ENCODE measurements at regions not wholly inside any gene's neighbourhood (a gene's known extent, or its start where the extent isn't known, plus 50 kb on each side); places are given as distances from the start of the nearest gene placed in this dataset.
"Not testable (repeated sequence)": the region's sequence is repeated elsewhere in the genome, so short reads cannot be mapped to it uniquely, and the experiment has no call there.

DNA sequence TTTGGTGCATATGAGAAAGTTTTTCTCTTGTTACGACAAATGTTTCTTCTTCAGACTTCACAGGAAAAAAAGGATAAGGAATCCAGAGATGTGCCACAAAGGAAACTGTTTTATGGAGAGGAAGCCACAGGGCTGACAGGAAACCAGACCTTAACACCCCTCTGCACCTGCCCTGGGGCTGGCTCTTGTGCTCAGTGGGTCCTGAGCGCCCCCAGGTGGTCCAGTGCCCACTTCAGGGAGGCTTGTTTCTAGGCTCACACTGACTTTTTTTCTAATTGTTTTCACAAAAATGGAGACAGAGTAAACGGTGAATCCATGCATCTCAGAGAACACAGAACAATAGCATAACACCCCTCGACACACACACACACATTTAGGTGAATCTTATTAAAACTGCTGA, 951.2 kb downstream of the TMEM121 start:
- DNase-seq, result not testable (repeated sequence)

DNA sequence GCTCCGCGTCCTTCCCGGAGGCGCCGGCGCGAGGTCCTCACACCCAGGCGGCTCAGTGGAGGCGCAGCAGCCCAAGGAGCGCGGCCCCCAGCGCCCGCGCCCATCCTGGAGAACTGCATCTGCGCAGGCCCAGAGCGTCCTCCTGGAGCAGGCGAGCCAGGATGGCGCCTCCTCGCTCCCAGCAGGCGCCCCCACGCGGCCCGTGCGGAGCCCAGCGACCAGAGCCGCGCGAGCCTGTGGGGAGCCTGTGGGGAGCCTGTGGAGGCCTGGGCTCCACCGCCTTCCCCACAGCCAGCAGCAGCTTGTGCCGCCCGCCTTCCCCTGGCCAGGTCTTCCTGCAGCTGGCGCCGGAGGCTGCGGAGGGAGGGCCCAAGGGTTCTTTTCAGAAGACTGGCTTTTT, 953.9 kb downstream of the TMEM121 start:
- DNase-seq, result not testable (repeated sequence)

DNA sequence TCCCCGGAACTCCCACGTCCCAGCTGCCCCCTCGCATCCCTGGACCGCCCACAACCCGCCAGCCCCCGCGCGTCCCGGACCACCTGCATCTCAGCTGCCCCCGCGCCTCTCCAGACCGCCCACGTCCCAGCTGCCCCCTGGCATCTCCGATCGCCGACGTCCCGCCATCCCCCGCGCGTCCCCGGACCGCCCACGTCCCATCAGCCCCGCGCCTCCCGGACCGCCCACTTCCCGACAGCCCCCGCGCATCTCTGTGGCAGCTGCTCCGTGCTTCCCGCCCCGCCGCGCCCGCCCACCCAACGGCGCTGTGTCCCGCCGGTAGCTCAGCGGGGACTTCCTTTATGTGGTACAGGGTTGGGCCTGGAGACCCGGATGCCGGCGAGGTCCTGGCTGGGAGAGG, 955.8 kb downstream of the TMEM121 start:
- not testable (repeated sequence) for DNase-seq

DNA sequence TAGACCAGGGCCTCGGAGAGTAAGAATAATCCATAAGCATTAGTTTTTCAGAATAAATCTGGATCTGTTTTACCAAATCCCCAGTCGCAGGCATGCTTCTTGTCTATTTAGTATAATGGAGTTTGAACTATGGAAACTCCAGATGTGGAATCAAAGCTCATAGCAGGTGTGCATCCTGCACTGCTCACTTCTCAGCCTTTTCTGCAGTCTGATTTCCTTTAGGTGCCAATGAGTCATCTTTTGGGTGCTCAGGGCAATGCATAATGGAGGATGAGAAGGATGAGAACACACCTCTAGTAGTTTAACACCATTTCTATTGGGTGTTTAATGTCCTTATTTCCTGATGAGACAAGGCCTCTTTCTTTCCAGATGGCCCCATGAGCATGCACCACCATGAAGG, 961.2 kb downstream of the TMEM121 start:
- no peak for DNase-seq

DNA sequence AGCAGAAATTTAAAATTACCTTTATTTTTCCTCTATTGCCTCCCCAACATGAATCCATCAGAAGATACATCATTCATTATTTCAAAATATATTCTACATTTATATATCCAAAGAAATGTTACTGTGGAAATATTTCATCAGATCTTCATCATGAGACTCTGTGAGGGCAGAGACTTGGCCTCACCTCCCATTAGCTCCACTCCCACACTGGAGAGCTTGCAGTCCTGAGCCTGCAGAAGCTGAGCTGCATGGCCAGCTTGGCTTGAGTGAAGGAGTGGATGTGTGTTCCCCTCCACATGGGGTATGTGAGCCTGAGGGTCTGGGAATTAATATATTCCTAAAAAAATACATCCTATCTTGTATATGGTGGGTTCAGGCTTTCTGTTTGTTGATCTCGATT, 961.9 kb downstream of the TMEM121 start:
- no peak for DNase-seq

DNA sequence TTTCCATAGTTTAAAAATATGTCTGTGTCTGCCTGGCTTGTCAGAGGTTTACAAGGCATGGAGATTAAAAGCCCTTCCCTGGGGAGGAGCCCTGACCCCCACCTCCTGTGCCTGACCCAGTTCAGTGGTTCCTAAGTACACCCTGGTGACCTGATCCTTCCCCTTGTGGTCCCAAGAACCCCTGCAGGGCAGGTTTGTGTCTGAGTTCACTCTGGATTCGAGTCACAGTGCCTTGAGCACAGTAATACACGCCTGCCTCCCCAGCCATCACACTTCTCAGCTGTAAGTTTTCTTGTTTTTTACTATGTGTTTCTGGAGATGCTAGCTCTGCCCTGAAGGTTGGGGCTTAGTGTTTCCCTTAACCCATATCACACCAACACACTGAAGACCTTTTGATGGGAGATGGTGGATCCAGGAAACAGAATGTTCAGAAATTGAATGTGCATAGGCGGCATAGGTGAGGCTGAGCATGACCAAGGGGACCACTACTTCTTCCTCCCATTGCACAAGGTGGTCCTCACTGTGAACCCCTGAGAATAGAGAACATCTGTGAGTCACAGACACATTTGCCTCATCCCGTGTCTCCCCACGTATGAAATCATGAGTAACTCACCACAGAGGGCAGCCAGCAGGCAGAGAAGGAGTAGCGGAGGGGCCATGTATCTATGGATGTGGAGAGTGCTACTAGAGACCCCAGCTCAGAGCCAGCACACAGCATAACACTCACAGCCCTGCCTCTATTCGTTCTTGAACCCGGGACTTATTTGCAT, 962.9 kb downstream of the TMEM121 start:
- DNase-seq, result no peak

DNA sequence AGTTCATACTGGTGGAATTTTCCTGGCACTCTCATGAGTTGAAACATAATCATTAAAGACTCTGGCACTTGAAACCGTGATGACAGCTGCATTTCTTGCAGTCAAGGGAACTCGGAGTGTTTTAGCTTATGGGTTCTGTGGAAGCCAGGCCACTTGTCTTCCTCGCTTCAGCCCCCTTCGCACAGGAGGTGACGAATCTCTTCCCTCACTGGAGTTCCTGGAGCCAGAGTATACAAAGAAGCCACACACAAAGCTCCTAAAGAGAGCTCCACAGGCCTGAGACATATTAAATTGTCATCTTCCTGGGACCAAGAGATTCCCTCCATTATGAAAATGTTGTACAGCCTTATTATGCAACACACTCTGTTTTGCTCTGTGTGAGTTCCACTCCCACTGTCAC, 964.1 kb downstream of the TMEM121 start:
- DNase-seq, result no peak

DNA sequence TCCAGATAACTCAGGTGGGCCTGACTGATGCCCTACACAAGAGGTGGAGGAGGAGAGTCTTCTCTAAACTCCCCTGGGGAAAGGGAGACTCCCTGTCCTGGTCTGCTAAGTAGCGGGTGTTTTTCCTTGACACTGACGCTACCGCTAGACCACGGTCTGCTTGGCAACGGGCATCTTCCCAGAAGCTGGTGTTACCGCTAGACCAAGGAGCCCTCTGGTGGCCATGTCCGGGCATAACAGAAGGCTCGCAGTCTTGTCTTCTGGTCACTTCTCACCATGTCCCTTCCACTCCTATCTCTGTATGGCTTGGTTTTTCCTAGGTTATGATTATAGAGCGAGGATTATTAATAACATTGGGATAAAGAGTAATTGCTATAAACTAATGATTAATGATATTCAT, 965.5 kb downstream of the TMEM121 start:
- no peak for DNase-seq

DNA sequence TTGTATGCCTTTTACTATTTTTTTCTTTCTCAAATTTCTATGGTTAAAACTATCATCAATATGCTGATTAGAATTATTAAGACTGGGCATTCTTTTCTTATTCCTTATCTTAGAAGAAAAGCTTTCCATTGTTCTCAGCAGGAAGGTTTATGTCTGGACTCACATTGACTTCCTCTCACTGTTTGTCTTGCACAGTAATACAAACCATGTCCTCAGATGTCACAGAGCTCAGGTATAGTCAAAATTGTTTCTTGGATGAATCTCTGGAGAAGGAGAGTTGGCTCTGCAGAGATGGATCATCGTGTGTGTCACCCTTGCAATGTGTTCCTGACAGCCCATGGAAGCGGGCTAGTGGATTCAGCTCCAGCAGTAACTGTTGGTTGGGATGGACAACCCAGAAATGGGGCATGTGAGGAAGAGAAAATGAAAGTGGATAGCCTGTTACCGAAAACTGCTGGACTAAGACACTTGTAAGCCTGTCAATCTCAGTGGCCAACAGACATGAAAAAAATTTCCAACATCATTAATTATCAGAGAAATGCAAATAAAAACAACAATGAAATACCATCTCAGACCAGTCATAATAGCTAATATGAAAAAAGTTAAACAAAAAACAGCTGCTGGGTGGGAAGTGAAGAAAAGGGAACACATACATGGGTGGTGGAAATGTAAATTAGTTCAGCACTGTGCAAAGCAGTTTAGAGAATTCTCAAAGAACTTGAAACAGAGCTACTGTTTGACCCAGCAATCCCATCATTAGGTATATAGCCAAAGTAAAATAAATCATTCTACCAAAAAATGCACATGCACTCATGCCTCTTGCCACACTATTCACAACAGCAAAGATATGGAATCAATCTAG, 967.8 kb downstream of the TMEM121 start:
- DNase-seq, result no peak

DNA sequence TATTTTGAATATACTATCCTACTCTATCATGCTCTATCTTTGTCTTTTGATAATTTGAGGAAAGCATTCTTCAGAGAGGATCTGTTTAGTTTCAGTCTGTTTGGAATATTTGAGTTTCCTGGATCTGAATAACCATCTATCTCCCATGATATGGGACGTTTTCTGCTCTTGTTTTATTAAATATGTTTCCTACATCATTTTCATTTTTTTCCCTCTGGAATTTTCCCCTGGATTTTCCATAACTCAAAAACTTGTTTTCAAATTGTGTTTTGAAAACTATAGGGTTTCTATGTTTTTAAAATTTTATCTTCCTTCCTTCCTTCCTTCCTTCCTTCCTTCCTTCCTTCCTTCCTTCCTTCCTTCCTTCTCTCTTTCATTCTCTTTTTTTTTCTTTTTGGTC, 974.2 kb downstream of the TMEM121 start:
- no peak for DNase-seq

DNA sequence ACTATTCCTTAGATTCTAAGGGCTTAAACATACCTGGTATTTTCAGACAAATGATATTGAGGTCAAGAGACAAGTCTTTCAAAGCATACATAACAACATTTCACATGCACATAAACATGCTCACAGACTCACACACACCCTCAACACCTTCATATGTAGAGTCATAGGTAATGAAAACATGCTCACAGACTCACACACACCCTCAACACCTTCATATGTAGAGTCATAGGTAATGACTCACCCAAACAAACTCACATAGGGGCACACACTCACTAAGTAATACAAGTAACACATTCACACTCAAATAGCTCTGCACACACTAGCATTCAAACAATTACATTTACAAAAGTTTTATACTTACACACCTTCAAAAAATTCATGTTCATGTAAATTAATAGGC, 975.5 kb downstream of the TMEM121 start:
- no peak for DNase-seq

DNA sequence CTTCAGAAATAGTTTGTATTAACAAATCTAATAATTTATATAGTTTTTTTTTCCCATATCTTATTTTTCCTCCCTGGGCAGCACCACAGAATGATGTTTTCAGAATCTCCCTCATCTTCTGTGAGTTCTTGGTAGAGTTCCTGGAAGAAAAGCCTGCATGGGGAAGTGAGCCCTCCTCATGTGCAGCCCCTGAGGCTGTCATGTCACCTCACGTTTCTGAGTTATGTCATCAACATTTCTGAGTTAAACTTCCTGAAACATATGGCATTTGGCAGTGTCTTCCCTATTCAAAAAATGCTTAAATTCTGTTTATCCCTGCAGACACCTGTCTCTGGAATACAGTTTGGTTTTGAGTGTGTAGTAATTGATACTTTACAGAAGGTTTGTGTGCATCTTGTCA, 979.0 kb downstream of the TMEM121 start:
- no peak for DNase-seq

DNA sequence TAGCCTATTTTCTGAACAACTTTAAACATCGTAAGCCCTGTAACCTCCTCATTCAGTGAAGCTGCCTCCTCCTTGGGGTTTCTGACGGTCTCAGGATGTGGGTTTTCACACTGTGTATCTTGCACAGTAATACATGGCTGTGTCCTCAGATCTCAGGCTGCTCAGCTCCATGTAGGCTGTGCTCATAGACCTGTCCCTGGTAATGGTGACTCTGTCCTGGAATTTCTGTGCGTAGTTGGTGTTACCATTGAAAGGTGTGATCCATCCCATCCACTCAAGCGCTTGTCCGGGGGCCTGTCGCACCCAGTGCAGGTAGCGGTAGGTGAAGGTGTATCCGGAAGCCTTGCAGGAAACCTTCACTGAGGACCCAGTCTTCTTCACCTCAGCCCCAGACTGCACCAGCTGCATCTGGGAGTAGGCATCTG, 980.5 kb downstream of the TMEM121 start:
- DNase-seq, result no peak

DNA sequence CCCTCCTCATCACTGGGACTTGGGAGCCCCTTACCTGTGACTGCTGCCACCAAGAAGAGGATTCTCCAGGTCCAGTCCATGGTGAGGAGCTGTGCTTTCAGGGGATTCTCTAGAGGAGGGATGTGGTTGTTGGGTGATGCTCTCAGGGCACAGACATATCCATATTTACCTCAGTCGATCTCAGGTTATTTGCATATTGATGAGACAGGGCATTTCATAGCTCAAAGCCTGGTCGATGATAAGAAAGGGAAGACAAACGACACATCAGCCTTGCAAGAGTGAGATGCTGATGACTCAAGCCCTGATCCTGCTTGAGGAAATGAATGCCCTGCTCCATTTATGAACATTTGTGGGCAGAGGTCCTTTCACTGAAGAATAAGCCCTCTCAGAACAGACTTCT, 981.0 kb downstream of the TMEM121 start:
- DNase-seq, result no peak

DNA sequence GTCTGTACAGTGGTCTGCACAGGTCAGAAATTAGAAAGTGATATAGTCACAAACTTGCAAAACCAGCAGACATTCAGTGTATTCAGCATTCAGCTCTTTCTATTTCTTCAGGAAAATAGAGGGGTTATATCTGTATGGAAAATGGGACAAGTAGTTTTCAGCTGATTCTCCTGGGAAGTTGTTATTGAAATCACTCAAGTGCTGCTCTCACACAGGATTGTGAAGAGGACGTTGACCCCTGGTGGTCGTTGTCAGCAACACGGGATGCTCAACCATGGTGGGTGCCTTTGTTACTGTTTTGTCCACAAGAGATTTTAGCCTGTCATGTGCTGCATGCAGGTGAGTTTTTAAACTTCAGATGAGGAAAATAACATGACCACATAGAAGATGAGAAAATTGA, 981.8 kb downstream of the TMEM121 start:
- no peak for DNase-seq

DNA sequence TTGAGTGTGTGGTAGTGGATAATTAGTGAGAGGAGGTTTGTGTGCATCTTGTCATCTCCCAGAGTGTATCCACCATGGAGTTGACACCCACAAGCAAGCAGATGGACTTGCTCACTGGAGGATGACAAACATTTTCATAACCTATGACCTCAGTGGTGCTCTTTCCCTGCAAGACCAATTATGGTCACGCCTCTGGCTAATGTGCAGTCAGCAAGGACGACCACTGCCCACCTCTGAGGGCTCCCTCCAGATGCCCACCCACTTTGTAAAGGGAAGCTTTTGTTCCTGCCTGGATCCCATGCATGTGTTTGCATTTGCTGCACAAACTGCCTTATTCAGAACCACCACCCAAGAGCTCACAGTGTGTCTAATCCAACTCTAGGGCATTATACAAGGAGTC, 982.8 kb downstream of the TMEM121 start:
- DNase-seq, result no peak

DNA sequence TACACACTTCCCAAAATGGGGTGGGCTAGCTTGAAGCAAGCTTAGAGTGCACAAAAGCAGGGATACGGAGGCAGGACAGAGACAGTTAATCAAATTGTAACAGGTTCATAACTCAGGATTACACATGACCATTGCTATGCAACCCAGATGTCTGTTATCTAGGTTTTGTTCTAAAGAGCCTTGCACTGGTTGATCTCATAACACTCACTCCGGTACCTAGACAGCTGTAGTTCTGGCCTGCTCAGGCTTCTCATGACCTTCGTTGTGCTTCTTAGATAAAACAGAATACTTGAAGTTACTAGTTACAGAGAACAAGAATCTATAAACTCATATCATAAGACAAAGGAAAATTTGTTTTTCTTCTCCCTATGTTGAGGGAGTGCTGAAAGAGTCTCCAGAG, 983.4 kb downstream of the TMEM121 start:
- no peak for DNase-seq

DNA sequence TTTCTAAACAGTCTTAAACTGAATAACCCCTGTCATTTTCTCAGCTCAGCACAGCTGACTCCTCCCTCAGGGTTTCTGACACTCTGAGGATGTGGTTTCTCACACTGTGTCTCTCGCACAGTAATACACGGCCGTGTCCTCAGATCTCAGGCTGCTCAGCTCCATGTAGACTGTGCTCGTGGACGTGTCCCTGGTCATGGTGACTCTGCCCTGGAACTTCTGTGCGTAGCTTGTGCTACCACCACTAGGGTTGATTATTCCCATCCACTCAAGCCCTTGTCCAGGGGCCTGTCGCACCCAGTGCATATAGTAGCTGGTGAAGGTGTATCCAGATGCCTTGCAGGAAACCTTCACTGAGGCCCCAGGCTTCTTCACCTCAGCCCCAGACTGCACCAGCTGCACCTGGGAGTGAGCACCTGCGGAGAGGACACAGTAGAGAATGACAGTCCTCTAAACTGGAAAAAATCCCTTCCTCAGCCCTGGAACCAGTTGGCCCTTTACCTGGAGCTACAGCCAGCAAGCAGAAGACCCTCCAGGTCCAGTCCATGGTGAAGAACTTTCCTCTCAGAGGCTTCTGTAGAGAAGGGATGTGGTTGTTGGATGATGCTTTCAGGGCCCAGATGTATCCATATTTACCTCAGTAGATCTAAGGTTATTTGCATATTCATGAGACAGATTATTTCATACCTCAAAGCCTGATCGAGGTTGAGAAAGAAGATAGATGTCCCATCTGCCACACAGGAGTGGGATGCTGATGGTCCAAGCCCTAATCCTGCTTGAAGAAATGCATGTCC, 984.8 kb downstream of the TMEM121 start:
- no peak for DNase-seq

DNA sequence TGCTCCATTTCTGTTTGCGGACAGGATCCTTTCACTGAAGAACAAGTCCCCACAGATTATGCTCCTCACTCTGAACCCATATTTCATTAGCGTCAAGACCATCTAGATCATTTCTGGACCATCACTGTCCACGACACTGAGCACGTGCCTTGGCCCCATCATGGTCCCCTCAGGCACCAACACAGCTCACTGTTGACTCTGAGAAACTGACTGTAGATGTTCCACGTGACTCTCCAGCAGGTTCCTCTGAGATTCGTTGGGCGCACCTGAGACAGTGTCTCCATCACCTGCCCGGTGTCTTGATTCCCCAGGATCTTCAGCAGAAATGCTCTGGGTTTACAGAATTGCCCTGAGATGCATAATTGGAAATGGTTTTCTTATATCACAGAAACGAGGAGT, 985.4 kb downstream of the TMEM121 start:
- DNase-seq, result no peak

DNA sequence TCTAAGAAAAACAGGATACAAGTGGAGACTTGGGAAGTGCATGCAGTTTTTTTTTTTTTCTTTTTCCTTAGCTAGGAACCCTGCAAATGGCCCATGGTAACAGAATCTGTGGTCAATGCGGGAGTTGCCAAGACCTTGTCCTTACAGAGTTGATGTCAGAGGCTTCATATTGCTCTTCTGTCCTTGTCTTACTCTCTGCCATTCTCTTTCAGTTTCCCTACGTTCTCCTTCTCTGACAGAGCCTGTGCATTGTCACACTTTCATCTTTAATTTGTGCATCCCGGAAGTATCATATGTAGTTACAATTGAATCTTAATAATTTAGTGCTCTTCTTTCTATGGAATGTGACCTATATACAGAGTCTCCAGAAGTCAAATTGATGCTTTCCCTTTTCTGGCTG, 986.9 kb downstream of the TMEM121 start:
- no peak for DNase-seq

DNA sequence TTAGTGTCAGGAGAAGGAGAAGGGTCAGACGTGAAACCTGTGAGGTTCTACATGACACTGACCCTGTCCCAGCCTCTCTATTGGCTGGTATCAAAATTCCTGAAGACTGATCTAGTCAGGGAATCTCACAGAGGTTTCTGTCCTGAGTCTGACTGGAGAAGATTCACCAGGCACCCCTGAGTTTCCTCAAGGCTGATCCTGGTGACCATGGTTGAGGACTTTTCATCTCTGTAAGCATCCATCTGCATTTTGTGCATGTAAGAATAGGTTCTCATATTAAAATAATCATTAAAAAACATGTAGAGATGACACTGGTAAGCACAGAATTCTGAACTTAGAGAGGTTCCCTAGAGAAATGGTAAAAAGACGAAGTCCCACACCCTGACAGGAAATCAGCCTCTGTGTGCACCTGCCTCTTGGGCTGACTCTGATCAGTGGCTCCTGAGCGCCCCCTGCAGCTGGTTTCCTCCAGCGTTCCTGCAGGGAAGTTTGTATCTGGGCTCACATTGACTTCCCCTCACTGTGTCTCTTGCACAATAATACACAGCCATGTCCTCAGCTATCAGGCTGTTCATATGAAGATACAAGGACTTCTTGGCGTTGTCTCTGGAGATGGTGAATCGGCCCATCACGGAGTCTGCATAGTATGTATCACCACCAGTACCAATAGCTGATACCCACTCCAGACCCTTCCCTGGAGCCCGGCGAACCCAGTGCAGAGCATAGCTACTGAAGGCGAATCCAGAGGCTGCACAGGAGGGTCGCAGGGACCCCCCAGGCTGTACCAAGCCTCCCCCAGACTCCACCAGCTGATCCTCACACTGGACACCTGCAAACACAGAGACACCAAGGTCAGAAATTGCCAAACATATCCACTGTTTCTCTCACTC, 991.9 kb downstream of the TMEM121 start:
- no peak for DNase-seq

DNA sequence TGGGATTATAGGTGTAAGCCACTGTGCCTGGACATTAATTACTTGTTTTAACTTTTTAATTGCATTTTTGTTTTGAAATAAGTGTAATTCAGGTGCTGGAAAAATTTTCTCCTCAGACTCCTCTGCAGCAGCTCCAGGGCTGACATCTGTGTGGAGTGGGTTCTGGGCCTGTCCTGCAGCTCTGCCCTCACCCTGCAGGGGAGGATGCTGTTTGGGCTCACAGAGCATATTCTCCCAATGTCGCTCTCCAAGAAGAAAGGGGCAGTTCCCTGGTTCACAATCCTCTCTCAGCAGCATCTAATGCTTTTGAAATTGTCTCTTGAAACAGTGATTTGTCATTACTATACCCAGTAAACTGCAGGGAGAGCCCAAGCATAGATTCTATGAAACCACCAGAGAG, 995.7 kb downstream of the TMEM121 start:
- not testable (repeated sequence) for DNase-seq

Data from right hindlimb (tissue), 1 donor.